ENCODE measurements at regions not wholly inside any gene's neighbourhood (a gene's known extent, or its start where the extent isn't known, plus 50 kb on each side); places are given as distances from the start of the nearest gene placed in this dataset.

DNA sequence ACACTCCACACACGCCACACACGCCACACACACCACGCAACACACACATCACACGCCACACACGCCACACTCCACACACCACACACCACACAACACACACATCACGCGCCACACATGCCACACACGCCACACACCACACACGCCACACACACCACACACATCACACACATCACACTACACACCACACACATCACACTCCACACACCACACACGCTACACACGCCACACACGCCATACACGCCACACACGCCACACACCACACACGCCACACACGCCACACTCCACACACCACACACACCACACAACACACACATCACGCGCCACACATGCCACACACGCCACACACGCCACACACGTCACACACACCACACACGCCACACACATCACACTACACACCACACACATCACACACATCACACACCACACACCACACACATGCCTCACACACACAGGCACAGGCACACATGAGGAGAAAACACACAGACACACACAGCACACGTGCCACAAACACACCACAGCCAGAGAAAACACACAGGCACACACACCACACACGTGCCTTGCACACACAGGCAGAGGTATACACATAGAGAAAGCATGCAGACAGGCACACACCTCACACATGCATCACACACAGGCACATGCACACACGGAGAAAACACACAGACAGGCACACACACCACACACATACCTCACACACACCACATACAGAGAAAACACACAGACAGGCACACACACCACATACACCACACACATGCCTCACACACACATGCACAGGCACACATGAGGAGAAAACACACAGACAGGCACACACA, 241.5 kb upstream of the MYT1L start:
- no peak overlapping the region for H2AFZ ChIP-seq (ENCODE audit: insufficient read depth, low read depth, low read length, poor library complexity, severe bottlenecking)
- DNase-seq (no peak), ATAC-seq (ENCODE audit: low read depth) (no peak)
- no peak overlapping the region for H3K27ac ChIP-seq (ENCODE audit: low read length in 2 of 2)
- Mint-ChIP-seq H3K27me3 (no peaks in the 10 kb centered on the region), H3K4me3 (no peak overlapping the region), H3K4me1 (no peaks in the 10 kb centered on the region), H3K9me3 (ENCODE audit: insufficient read depth) (no peaks in the 10 kb centered on the region), H3K27ac (no peak overlapping the region)
- no peaks in the 10 kb centered on the region for H3K79me2 ChIP-seq (ENCODE audit: control insufficient read depth, insufficient read depth, low read length)
- POLR2A ChIA-PET, result no interaction called here
- H3K36me3 ChIP-seq (replicated peaks in 1 of 2; ENCODE audit: control extremely low read depth in 1 of 2, control insufficient read depth in 1 of 2, extremely low read depth in 1 of 2, insufficient read depth in 2 of 2, low read length in 1 of 2), result no peaks in the 10 kb centered on the region
- intact Hi-C loops (cut with micrococcal nuclease), result no loop called here
- H3K27me3 ChIP-seq (replicated peaks in 1 of 4; ENCODE audit: control extremely low read depth in 1 of 4, control insufficient read depth in 3 of 4, insufficient read depth in 4 of 4, low read length in 3 of 4), result no peaks in the 10 kb centered on the region
- no peak overlapping the region for H3K4me3 ChIP-seq (ENCODE audit: control extremely low read depth in 1 of 5, extremely low read depth in 1 of 5, insufficient read depth in 1 of 5, low read depth in 2 of 5, low read length in 4 of 5)
- H3K9me3 ChIP-seq (ENCODE audit: control extremely low read depth in 1 of 3, control insufficient read depth in 2 of 3, insufficient read depth in 1 of 3, low read length in 2 of 3), result peaks cover 0 to 33% (median 0%) of the 10 kb centered on the region in 3 donors
- TF ChIP-seq, protein P1, sequence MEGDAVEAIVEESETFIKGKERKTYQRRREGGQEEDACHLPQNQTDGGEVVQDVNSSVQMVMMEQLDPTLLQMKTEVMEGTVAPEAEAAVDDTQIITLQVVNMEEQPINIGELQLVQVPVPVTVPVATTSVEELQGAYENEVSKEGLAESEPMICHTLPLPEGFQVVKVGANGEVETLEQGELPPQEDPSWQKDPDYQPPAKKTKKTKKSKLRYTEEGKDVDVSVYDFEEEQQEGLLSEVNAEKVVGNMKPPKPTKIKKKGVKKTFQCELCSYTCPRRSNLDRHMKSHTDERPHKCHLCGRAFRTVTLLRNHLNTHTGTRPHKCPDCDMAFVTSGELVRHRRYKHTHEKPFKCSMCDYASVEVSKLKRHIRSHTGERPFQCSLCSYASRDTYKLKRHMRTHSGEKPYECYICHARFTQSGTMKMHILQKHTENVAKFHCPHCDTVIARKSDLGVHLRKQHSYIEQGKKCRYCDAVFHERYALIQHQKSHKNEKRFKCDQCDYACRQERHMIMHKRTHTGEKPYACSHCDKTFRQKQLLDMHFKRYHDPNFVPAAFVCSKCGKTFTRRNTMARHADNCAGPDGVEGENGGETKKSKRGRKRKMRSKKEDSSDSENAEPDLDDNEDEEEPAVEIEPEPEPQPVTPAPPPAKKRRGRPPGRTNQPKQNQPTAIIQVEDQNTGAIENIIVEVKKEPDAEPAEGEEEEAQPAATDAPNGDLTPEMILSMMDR (IDR thresholded peaks at IDR 0.05), result no peak
- no peak for TF ChIP-seq EZH2 (IDR thresholded peaks at IDR 0.05; ENCODE audit: borderline replicate concordance, insufficient read depth, low read depth, low read length, poor library complexity, severe bottlenecking)
- no peaks in the 10 kb centered on the region for H4K20me1 ChIP-seq (ENCODE audit: control insufficient read depth, insufficient read depth, low read length, poor library complexity, severe bottlenecking)
- no peak overlapping the region for H3K4me2 ChIP-seq (replicated peaks; ENCODE audit: low read depth, low read length, poor library complexity, severe bottlenecking)
- CTCF ChIA-PET, result no interaction called here
- H3K4me1 ChIP-seq (ENCODE audit: control insufficient read depth in 2 of 2, insufficient read depth in 2 of 2, low read length in 2 of 2), result no peaks in the 10 kb centered on the region
- WGBS (ENCODE audit: insufficient coverage), result 97% methylated on average over 24 of the region's 25 CpGs
- no peak overlapping the region for H3K9ac ChIP-seq (ENCODE audit: low read length)

DNA sequence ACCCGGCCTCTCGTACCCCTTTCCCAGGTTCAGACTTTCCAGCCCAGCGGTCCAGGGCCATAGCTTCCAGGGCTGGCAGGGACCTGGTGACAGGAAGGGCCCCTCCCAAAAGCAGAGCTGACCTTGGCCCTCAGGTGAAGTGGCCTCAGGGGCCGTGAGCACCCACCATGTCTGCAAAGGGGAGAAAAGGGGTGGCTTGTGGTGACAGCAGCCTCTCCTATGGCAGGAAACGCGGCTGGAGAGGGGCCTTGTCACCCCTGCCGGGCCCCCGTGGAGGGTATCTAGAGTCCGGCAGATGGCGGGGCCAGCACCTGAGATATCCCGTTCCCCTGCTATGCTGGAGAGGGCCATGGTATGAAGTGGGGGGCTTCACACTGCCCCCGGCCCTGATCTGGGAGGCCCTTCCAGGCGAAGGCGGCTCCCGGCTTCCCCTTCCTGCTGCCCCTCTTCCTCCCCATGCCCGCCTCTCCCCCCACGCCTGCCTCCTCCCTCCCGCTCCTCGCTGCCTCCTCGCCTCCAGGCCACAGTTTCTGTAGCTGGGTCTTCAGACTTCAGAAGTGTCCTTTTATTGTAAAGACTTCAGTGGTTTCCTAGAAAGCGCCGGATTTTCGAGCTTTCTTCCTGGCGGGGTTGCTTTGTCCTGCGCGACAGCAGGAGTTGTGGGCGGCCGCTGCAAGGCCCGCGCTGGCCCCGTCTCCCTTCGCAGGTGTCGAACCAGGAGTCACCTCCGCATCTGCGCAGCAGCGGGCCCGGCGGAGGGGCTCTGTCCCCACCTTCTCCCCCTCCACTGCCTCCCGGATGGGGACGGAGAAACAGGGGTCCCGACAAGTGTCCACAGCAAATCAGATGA, 240.5 kb upstream of the MYT1L start:
- H3K4me2 ChIP-seq (replicated peaks; ENCODE audit: low read depth, low read length, poor library complexity, severe bottlenecking), result no peak overlapping the region
- POLR2A ChIA-PET, result no interaction called here
- no peaks in the 10 kb centered on the region for H3K9me3 Mint-ChIP-seq (ENCODE audit: insufficient read depth)
- H3K9me3 ChIP-seq (ENCODE audit: control extremely low read depth in 1 of 3, control insufficient read depth in 2 of 3, insufficient read depth in 1 of 3, low read length in 2 of 3), result peaks cover 0 to 33% (median 0%) of the 10 kb centered on the region in 3 donors
- H3K27ac ChIP-seq (ENCODE audit: low read length in 2 of 2), result no peak overlapping the region
- intact Hi-C loops (cut with micrococcal nuclease), result no loop called here
- H3K79me2 ChIP-seq (ENCODE audit: control insufficient read depth, insufficient read depth, low read length), result no peaks in the 10 kb centered on the region
- H3K4me1 ChIP-seq (ENCODE audit: control insufficient read depth in 2 of 2, insufficient read depth in 2 of 2, low read length in 2 of 2), result no peaks in the 10 kb centered on the region
- 97% methylated on average over 38 of the region's 41 CpGs for WGBS (ENCODE audit: insufficient coverage)
- no peak overlapping the region for H3K27ac Mint-ChIP-seq
- CTCF ChIA-PET, result no interaction called here
- H3K27me3 ChIP-seq (replicated peaks in 1 of 4; ENCODE audit: control extremely low read depth in 1 of 4, control insufficient read depth in 3 of 4, insufficient read depth in 4 of 4, low read length in 3 of 4), result no peaks in the 10 kb centered on the region
- no peaks in the 10 kb centered on the region for H3K4me1 Mint-ChIP-seq
- no peak for TF ChIP-seq EZH2 (IDR thresholded peaks at IDR 0.05; ENCODE audit: borderline replicate concordance, insufficient read depth, low read depth, low read length, poor library complexity, severe bottlenecking)
- TF ChIP-seq, protein P1 (IDR thresholded peaks at IDR 0.05), result no peak
- DNase-seq, result no peak
- H3K27me3 Mint-ChIP-seq, result no peaks in the 10 kb centered on the region
- no peak overlapping the region for H3K4me3 Mint-ChIP-seq
- H3K36me3 ChIP-seq (replicated peaks in 1 of 2; ENCODE audit: control extremely low read depth in 1 of 2, control insufficient read depth in 1 of 2, extremely low read depth in 1 of 2, insufficient read depth in 2 of 2, low read length in 1 of 2), result no peaks in the 10 kb centered on the region
- no peak overlapping the region for H3K9ac ChIP-seq (ENCODE audit: low read length)
- H4K20me1 ChIP-seq (ENCODE audit: control insufficient read depth, insufficient read depth, low read length, poor library complexity, severe bottlenecking), result no peaks in the 10 kb centered on the region
- no peak overlapping the region for H2AFZ ChIP-seq (ENCODE audit: insufficient read depth, low read depth, low read length, poor library complexity, severe bottlenecking)
- H3K4me3 ChIP-seq (ENCODE audit: control extremely low read depth in 1 of 5, extremely low read depth in 1 of 5, insufficient read depth in 1 of 5, low read depth in 2 of 5, low read length in 4 of 5), result no peak overlapping the region
- no peak for ATAC-seq (ENCODE audit: low read depth)
